B cell (primary cell): ENCODE measurements at regions not wholly inside any gene's neighbourhood (a gene's known extent, or its start where the extent isn't known, plus 50 kb on each side); places are given as distances from the start of the nearest gene placed in this dataset.

Experiments used
- ATAC-seq: fragments of 200-7000 bp; cut with Tn5 transposase; one replicate; pipeline ENCODE4 v1.10.0; 2021; ENCODE audit warnings: low read depth, mild to moderate bottlenecking, moderate number of reproducible peaks, moderate library complexity
- CTCF ChIA-PET: fragments of 350-600 bp; sonication (Branson Sonifier 250); formaldehyde crosslinking; loops from one replicate; lab custom pipeline; 2021; ENCODE audit warnings: antibody characterized with exemption, inconsistent platforms; lab: Charles Lee
- POLR2A ChIA-PET: fragments of 350-600 bp; sonication (Branson Sonifier 250); formaldehyde crosslinking; loops from one replicate; lab custom pipeline; 2021; ENCODE audit warnings: antibody characterized with exemption; lab: Charles Lee
- DNase-seq: peaks from one replicate; pipeline ENCODE4 v3.0.0; 2013
- H2AFZ ChIP-seq: 2 replicates; pipeline ENCODE4 v1.6.1; 2012; ENCODE audit warnings: mild to moderate bottlenecking, low read depth, low read length; ENCODE audit not compliant: insufficient read depth, poor library complexity, severe bottlenecking
- H3K27ac ChIP-seq, 2 donors: 1 replicate in 1 of 2; 2 replicates in 1 of 2; pipeline ENCODE4 v1.5.1; 2012 to 2013; ENCODE audit warnings: low read length in 2 of 2, mild to moderate bottlenecking in 2 of 2, moderate library complexity in 1 of 2
- H3K27me3 ChIP-seq, 4 experiments: fragments of 200-600 bp in 1 of 4; sonication (generic) in 1 of 4; replicated peaks in 1 of 4; 1 replicate in 2 of 4; 2 replicates in 2 of 4; pipeline versions ENCODE4 v1.6.1 to v1.7.0; 2013 to 2016; ENCODE audit warnings: low read length in 3 of 4, mild to moderate bottlenecking in 2 of 4, mixed read lengths in 1 of 4, moderate library complexity in 1 of 4; ENCODE audit not compliant: insufficient read depth in 4 of 4, control insufficient read depth in 3 of 4; ENCODE audit errors: control extremely low read depth in 1 of 4
- H3K36me3 ChIP-seq, 2 experiments: replicated peaks in 1 of 2; 1 replicate in 1 of 2; 2 replicates in 1 of 2; pipeline versions ENCODE4 v1.6.1 to v1.7.1; 2013; ENCODE audit warnings: low read length in 1 of 2; ENCODE audit not compliant: insufficient read depth in 2 of 2, control insufficient read depth in 1 of 2; ENCODE audit errors: control extremely low read depth in 1 of 2, extremely low read depth in 1 of 2
- H3K4me1 ChIP-seq, 2 donors: fragments of 200-600 bp in 1 of 2; sonication (generic) in 1 of 2; 1 replicate in 1 of 2; 2 replicates in 1 of 2; pipeline versions ENCODE4 v1.5.1 to v1.6.1; 2013 to 2017; ENCODE audit warnings: low read length in 2 of 2; ENCODE audit not compliant: control insufficient read depth in 2 of 2, insufficient read depth in 2 of 2
- H3K4me2 ChIP-seq: replicated peaks from 2 replicates; pipeline ENCODE3; 2012; ENCODE audit warnings: mild to moderate bottlenecking, low read depth, low read length; ENCODE audit not compliant: poor library complexity, severe bottlenecking
- H3K4me3 ChIP-seq, 5 experiments: fragments of 200-600 bp in 1 of 5; sonication (generic) in 1 of 5; 1 replicate in 3 of 5; 2 replicates in 2 of 5; pipeline versions ENCODE4 v1.5.1 to v1.7.0; 2011 to 2016; ENCODE audit warnings: low read length in 4 of 5, mild to moderate bottlenecking in 4 of 5, low read depth in 2 of 5, control low read depth in 1 of 5, moderate library complexity in 1 of 5; ENCODE audit not compliant: insufficient read depth in 1 of 5; ENCODE audit errors: control extremely low read depth in 1 of 5, extremely low read depth in 1 of 5
- H3K79me2 ChIP-seq: fragments of 200-600 bp; sonication (generic); one replicate; pipeline ENCODE4 v1.6.0; 2016; ENCODE audit warnings: low read length; ENCODE audit not compliant: control insufficient read depth, insufficient read depth
- H3K9ac ChIP-seq: fragments of 200-600 bp; sonication (generic); 2 replicates; pipeline ENCODE4 v1.6.1; 2017; ENCODE audit warnings: mild to moderate bottlenecking, low read length, moderate library complexity
- H3K9me3 ChIP-seq, 3 donors: one replicate each; pipeline versions ENCODE4 v1.6.1 to v1.7.1; 2013; ENCODE audit warnings: low read length in 2 of 3; ENCODE audit not compliant: control insufficient read depth in 2 of 3, insufficient read depth in 1 of 3; ENCODE audit errors: control extremely low read depth in 1 of 3
- H4K20me1 ChIP-seq: 2 replicates; pipeline ENCODE4 v1.6.0; 2012; ENCODE audit warnings: mild to moderate bottlenecking, low read length; ENCODE audit not compliant: insufficient read depth, control insufficient read depth, poor library complexity, severe bottlenecking
- H3K27ac Mint-ChIP-seq: one replicate; pipeline ENCODE4 v1.8.0; 2021; ENCODE audit warnings: mixed read lengths
- H3K27me3 Mint-ChIP-seq: one replicate; pipeline ENCODE4 v1.8.0; 2021; ENCODE audit warnings: mixed read lengths
- H3K4me1 Mint-ChIP-seq: one replicate; pipeline ENCODE4 v1.8.0; 2021; ENCODE audit warnings: mixed read lengths
- H3K4me3 Mint-ChIP-seq: one replicate; pipeline ENCODE4 v1.8.0; 2021; ENCODE audit warnings: mixed read lengths
- H3K9me3 Mint-ChIP-seq: one replicate; pipeline ENCODE4 v1.8.0; 2022; ENCODE audit warnings: mixed read lengths; ENCODE audit not compliant: insufficient read depth
- CTCF ChIP-seq: fragments of 200-600 bp; IDR thresholded peaks from one replicate; pipeline ENCODE4 v1.8.0; 2022; ENCODE audit warnings: antibody characterized with exemption, mild to moderate bottlenecking
- EZH2 ChIP-seq: IDR thresholded peaks from 2 replicates; pipeline ENCODE4 v1.6.1; 2012; ENCODE audit warnings: borderline replicate concordance, low read depth, mild to moderate bottlenecking, moderate library complexity, low read length; ENCODE audit not compliant: insufficient read depth, poor library complexity, severe bottlenecking
- WGBS: methylation state at CpG from one replicate; pipeline ENCODE4 v1.1.5; 2013; ENCODE audit warnings: missing lambda C conversion rate; ENCODE audit not compliant: insufficient coverage; 5-methylcytosine and 5-hydroxymethylcytosine counted together
- intact Hi-C: fragments of 100-400 bp; cut with micrococcal nuclease; formaldehyde crosslinking; loops from one replicate; pipeline ENCODE4 v1.10.0; 2022

GRCh38 chr13:79775830-79776229 is 294.9 kb downstream of the NDFIP2 start:
- Histone ChIP-seq H3K4me1 (no peaks in the 10 kb centered on the region), H3K27me3 (no peaks in the 10 kb centered on the region), H3K36me3 (no peaks in the 10 kb centered on the region), H4K20me1 (no peaks in the 10 kb centered on the region), H3K27ac (no peak overlapping the region), H3K4me3 (no peak overlapping the region), H3K9ac (no peak overlapping the region), H3K4me2 (no peak overlapping the region), H3K9me3 (peaks cover 0 to 4% (median 0%) of the 10 kb centered on the region in 3 donors), H2AFZ (no peak overlapping the region), H3K79me2 (no peaks in the 10 kb centered on the region)
- POLR2A ChIA-PET = no interaction called here
- DNase-seq (peak; percentile 44), ATAC-seq (no peak)
- WGBS = no CpG with 5 or more reads among the region's 1 CpG
- H3K27me3 Mint-ChIP-seq = peaks cover 5% of the 10 kb centered on the region
- TF ChIP-seq EZH2 = no peak
- TF ChIP-seq CTCF = peak; percentile 57
- intact Hi-C loops = loop anchor here (1.0 to 2.0 kb wide), 2 partner anchors 588 to 1241 kb away; no protein-coding TSS in a partner anchor
- no peaks in the 10 kb centered on the region for H3K4me1 Mint-ChIP-seq
- no peak overlapping the region for H3K27ac Mint-ChIP-seq
- peaks cover 4% of the 10 kb centered on the region for H3K9me3 Mint-ChIP-seq
- CTCF ChIA-PET = interaction anchor here (2.1 kb wide), 1 partner anchor 1242 kb away, joined by 9 read pairs; no protein-coding TSS in a partner anchor
- H3K4me3 Mint-ChIP-seq = no peak overlapping the region

- H2AFZ ChIP-seq = no peak overlapping the region
- no peak overlapping the region for H3K4me2 ChIP-seq
- no peaks in the 10 kb centered on the region for H4K20me1 ChIP-seq
- Mint-ChIP-seq H3K4me3 (no peak overlapping the region), H3K27ac (no peak overlapping the region), H3K4me1 (no peaks in the 10 kb centered on the region), H3K27me3 (peaks cover 5% of the 10 kb centered on the region), H3K9me3 (peaks cover 6% of the 10 kb centered on the region)
- H3K9me3 ChIP-seq = peaks cover 0 to 4% (median 0%) of the 10 kb centered on the region in 3 donors
- ChIA-PET POLR2A (no interaction called here), CTCF (no interaction called here)
- no CpG with 5 or more reads among the region's 1 CpG for WGBS
- no peak overlapping the region for H3K4me3 ChIP-seq
- H3K79me2 ChIP-seq = no peaks in the 10 kb centered on the region
- no peak for TF ChIP-seq EZH2
- TF ChIP-seq CTCF = no peak
- H3K27ac ChIP-seq = no peak overlapping the region
- ATAC-seq (no peak), DNase-seq (no peak)
- intact Hi-C loops = no loop called here
- H3K4me1 ChIP-seq = no peaks in the 10 kb centered on the region
- H3K27me3 ChIP-seq = no peaks in the 10 kb centered on the region
- no peaks in the 10 kb centered on the region for H3K36me3 ChIP-seq
- no peak overlapping the region for H3K9ac ChIP-seq
These were observed 291.9 kb downstream of the NDFIP2 start for GRCh38 chr13:79772811-79773210.
